Activated T-cell treated with anti-CD3 and anti-CD28 coated beads, Interleukin-2, amount 50 U/mL, for 24 hours (primary cell): ENCODE measurements at regions not wholly inside any gene's neighbourhood (a gene's known extent, or its start where the extent isn't known, plus 50 kb on each side); places are given as distances from the start of the nearest gene placed in this dataset.
"Not testable (repeated sequence)": the region's sequence is repeated elsewhere in the genome, so short reads cannot be mapped to it uniquely, and the experiment has no call there.

Experiments used
- DNase-seq: peaks from one replicate; pipeline ENCODE4 v3.0.0-alpha.2; 2020
- H3K27ac Mint-ChIP-seq: 2 replicates; pipeline ENCODE4 v1.8.0; 2020; ENCODE audit warnings: mild to moderate bottlenecking, mixed read lengths
- H3K27me3 Mint-ChIP-seq: 2 replicates; pipeline ENCODE4 v1.8.0; 2020; ENCODE audit warnings: mixed read lengths
- H3K36me3 Mint-ChIP-seq: 2 replicates; pipeline ENCODE4 v1.8.0; 2020; ENCODE audit warnings: low read depth, mixed read lengths
- H3K4me1 Mint-ChIP-seq: 2 replicates; pipeline ENCODE4 v1.8.0; 2020; ENCODE audit warnings: low read depth, mixed read lengths
- H3K4me3 Mint-ChIP-seq: 2 replicates; pipeline ENCODE4 v1.8.0; 2020; ENCODE audit warnings: mild to moderate bottlenecking, moderate library complexity, mixed read lengths
- H3K9me3 Mint-ChIP-seq: 2 replicates; pipeline ENCODE4 v1.8.0; 2020; ENCODE audit warnings: mixed read lengths

- peaks cover 4% of the 10 kb centered on the region for H3K4me1 Mint-ChIP-seq
- H3K36me3 Mint-ChIP-seq, result no peaks in the 10 kb centered on the region
- H3K27ac Mint-ChIP-seq, result no peak overlapping the region
- H3K9me3 Mint-ChIP-seq, result no peaks in the 10 kb centered on the region
- H3K4me3 Mint-ChIP-seq, result no peak overlapping the region
- peak; percentile 48 for DNase-seq
- no peaks in the 10 kb centered on the region for H3K27me3 Mint-ChIP-seq
These were observed 100.1 kb downstream of the EIF4E start for GRCh38 chr4:98828801-98829200.

DNA sequence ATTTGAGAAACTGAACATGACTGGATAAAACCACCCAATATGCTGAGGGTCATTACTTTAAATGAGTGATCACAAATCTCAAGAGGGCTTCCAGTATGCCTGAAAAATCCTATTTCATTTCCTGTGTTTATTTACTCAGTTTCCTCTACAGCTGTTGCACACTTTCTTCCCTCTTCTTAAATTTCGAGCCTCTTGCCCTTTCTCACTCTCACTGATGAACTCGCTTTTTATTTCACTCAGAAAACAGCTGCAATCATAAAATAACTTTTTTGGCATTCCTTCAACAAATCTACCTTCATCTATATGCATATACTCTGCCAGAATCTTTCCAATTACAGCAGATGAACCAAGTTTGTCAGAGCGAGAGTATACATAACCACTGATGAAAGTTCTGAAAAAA is 101.3 kb downstream of the EIF4E start:
- H3K4me3 Mint-ChIP-seq, result no peak overlapping the region
- H3K9me3 Mint-ChIP-seq, result no peaks in the 10 kb centered on the region
- no peaks in the 10 kb centered on the region for H3K36me3 Mint-ChIP-seq
- H3K27ac Mint-ChIP-seq, result no peak overlapping the region
- no peaks in the 10 kb centered on the region for H3K27me3 Mint-ChIP-seq
- DNase-seq, result no peak
- peaks cover 4% of the 10 kb centered on the region for H3K4me1 Mint-ChIP-seq

- Mint-ChIP-seq H3K27ac (no peak overlapping the region), H3K9me3 (no peaks in the 10 kb centered on the region), H3K4me3 (no peak overlapping the region), H3K36me3 (no peaks in the 10 kb centered on the region), H3K4me1 (peaks cover 5% of the 10 kb centered on the region), H3K27me3 (no peaks in the 10 kb centered on the region)
- no peak for DNase-seq
These were observed 106.8 kb downstream of the EIF4E start for GRCh38 chr4:98822144-98822543.

DNA sequence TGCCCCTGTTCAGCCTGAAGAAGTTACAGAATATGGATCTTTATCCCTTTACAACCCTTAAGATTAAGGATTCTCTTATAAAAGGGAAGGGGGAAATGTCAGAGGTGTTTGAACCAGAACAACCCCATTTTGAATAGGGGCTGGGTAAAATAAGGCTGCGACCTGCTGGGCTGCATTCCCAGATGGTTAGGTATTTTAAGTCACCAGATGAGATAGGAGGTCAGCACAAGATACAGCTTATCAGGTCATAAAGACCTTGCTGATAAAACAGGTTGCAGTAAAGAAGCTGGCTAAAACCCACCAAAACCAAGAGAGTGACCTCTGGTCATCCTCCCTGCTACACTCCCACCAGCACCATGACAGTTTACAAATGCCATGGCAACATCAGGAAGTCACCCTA is 110.8 kb downstream of the EIF4E start:
- H3K27ac Mint-ChIP-seq, H3K36me3 Mint-ChIP-seq, H3K27me3 Mint-ChIP-seq, H3K4me3 Mint-ChIP-seq, DNase-seq, H3K9me3 Mint-ChIP-seq, H3K4me1 Mint-ChIP-seq: not testable (repeated sequence)

GRCh38 chr4:98816816-98817215 is 112.1 kb downstream of the EIF4E start:
- H3K36me3 Mint-ChIP-seq, result no peaks in the 10 kb centered on the region
- peaks cover 5% of the 10 kb centered on the region for H3K4me1 Mint-ChIP-seq
- H3K9me3 Mint-ChIP-seq, result peaks cover 5% of the 10 kb centered on the region
- no peak overlapping the region for H3K27ac Mint-ChIP-seq
- no peak for DNase-seq
- H3K27me3 Mint-ChIP-seq, result no peaks in the 10 kb centered on the region
- H3K4me3 Mint-ChIP-seq, result no peak overlapping the region

- H3K4me1 Mint-ChIP-seq, result peaks cover 3% of the 10 kb centered on the region
- peaks cover 5% of the 10 kb centered on the region for H3K9me3 Mint-ChIP-seq
- H3K36me3 Mint-ChIP-seq, result no peaks in the 10 kb centered on the region
- DNase-seq, result no peak
- no peak overlapping the region for H3K27ac Mint-ChIP-seq
- no peak overlapping the region for H3K4me3 Mint-ChIP-seq
- no peaks in the 10 kb centered on the region for H3K27me3 Mint-ChIP-seq
These were observed 112.5 kb downstream of the EIF4E start for GRCh38 chr4:98816386-98816785.

DNA sequence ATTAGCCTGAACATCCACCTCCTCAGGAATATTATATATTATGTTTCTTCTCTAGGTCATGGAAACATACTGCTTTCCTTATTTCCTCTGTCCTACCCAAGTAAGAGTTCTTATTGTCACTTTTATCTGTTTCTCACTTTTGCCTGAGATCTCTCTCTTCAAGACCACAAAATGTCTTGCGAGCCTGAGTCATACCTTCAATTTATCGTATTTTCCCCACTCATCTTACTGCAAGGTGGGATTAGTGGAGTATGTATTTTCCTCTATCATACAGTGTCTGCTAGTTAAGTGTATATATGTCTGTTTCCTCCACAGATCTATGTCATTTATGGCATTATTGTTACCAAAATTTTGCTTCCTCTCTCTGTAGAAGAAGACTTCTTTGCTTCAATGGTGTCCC is 124.5 kb downstream of the EIF4E start:
- no peaks in the 10 kb centered on the region for H3K27me3 Mint-ChIP-seq
- no peaks in the 10 kb centered on the region for H3K9me3 Mint-ChIP-seq
- H3K36me3 Mint-ChIP-seq, result no peaks in the 10 kb centered on the region
- no peak overlapping the region for H3K4me3 Mint-ChIP-seq
- no peak for DNase-seq
- peaks cover 22% of the 10 kb centered on the region for H3K4me1 Mint-ChIP-seq
- H3K27ac Mint-ChIP-seq, result no peak overlapping the region

- no peak for DNase-seq
- Mint-ChIP-seq H3K9me3 (no peaks in the 10 kb centered on the region), H3K4me1 (peaks cover 22% of the 10 kb centered on the region), H3K27me3 (no peaks in the 10 kb centered on the region), H3K4me3 (no peak overlapping the region), H3K27ac (no peak overlapping the region), H3K36me3 (no peaks in the 10 kb centered on the region)
These were observed 125.7 kb downstream of the EIF4E start for GRCh38 chr4:98803251-98803650.

GRCh38 chr4:98802770-98803198 is 126.1 kb downstream of the EIF4E start:
- DNase-seq, result no peak
- Mint-ChIP-seq H3K27ac (no peak overlapping the region), H3K4me1 (peaks cover 22% of the 10 kb centered on the region), H3K27me3 (no peaks in the 10 kb centered on the region), H3K4me3 (no peak overlapping the region), H3K36me3 (no peaks in the 10 kb centered on the region), H3K9me3 (no peaks in the 10 kb centered on the region)

- H3K4me3 Mint-ChIP-seq, result no peak overlapping the region
- no peaks in the 10 kb centered on the region for H3K9me3 Mint-ChIP-seq
- H3K27me3 Mint-ChIP-seq, result no peaks in the 10 kb centered on the region
- H3K4me1 Mint-ChIP-seq, result peaks cover 22% of the 10 kb centered on the region
- no peaks in the 10 kb centered on the region for H3K36me3 Mint-ChIP-seq
- DNase-seq, result no peak
- H3K27ac Mint-ChIP-seq, result no peak overlapping the region
These were observed 127.6 kb downstream of the EIF4E start for GRCh38 chr4:98801259-98801725.

DNA sequence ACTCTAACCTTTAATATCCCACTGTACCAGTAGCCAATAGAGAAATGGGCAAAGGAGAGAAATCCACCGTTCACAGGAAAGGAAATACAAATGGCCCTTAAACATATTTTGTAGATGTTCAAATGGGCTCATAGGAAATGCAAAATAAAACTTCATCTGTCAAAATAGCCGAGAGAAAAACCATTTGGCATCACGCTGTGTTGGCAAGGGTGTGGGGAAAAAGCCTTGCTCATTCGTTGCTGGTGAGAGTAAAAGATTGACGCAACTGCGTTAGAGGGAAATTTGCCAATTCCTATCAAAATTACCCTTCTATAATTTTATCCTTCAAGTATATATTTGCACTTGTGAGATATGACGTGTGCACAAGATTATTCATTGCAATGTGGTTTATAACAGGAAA is 131.9 kb downstream of the EIF4E start:
- DNase-seq, result no peak
- no peaks in the 10 kb centered on the region for H3K9me3 Mint-ChIP-seq
- H3K4me3 Mint-ChIP-seq, result no peak overlapping the region
- H3K27ac Mint-ChIP-seq, result no peak overlapping the region
- H3K36me3 Mint-ChIP-seq, result no peaks in the 10 kb centered on the region
- peaks cover 23% of the 10 kb centered on the region for H3K4me1 Mint-ChIP-seq
- H3K27me3 Mint-ChIP-seq, result no peaks in the 10 kb centered on the region

DNA sequence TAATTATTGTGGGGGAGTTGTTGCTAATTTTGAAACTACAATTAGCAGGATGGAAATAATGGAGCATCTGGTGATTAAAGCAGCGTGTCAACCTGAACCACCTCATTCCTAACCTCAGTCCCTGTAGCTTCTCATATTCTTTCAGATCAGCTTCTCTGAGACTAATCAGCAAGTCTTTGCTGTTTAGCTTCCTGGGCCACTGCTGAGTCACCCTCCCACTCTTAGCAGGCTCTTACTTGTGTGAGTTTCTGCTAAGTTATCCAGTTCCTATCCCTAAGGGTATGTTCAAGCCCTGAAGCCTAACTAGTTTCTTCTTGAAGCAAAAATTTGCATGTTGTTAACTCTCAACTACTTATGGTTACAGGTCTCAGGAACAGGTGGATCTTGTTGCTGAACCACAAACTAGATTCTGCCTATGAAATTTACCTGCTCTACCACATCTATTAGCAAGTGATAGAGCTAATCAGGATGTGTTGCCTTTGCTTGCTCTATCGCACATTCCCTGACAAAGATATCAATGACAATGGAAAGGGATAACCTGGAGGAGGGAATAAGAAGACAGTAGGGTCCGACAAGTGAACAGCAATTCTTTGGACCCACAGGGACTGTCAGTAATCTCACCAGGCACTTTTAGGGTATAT is 134.2 kb downstream of the EIF4E start:
- H3K4me1 Mint-ChIP-seq, result peaks cover 27% of the 10 kb centered on the region
- peak overlapping the region; percentile 72 for H3K27ac Mint-ChIP-seq

GRCh38 chr4:98793658-98794057 is 135.2 kb upstream of the TSPAN5 start:
- no peaks in the 10 kb centered on the region for H3K9me3 Mint-ChIP-seq

More for the DNA sequence above, 134.2 kb downstream of the EIF4E start:
- peak; percentile 54 for DNase-seq
- no peaks in the 10 kb centered on the region for H3K36me3 Mint-ChIP-seq
- no peaks in the 10 kb centered on the region for H3K27me3 Mint-ChIP-seq
- H3K4me3 Mint-ChIP-seq, result no peak overlapping the region
- no peaks in the 10 kb centered on the region for H3K9me3 Mint-ChIP-seq

DNA sequence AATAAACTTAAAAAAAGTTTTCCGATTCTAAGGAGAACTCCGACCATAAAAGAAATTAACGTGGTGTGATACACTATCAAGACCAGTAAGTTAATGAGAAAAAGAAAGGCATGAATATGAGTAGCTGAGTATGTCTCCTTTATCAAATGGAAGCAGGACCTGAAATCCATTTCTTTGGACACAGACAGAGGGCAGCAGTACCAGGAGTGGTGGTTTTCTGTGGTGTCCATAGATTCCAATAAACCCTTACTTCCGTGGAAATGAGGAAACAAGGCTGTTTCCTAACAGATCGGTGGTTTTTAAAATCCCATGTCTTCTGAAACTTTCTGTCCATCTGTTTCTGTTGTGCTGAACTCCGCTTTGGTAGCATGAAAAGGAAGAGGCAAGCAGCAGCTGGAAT is 128.5 kb upstream of the TSPAN5 start:
- Mint-ChIP-seq H3K36me3 (no peaks in the 10 kb centered on the region), H3K27ac (no peak overlapping the region), H3K9me3 (no peaks in the 10 kb centered on the region), H3K4me1 (peaks cover 4% of the 10 kb centered on the region), H3K4me3 (no peak overlapping the region), H3K27me3 (no peaks in the 10 kb centered on the region)
- DNase-seq, result no peak

More at GRCh38 chr4:98793658-98794057, 135.2 kb upstream of the TSPAN5 start:
- H3K4me1 Mint-ChIP-seq, result peaks cover 27% of the 10 kb centered on the region
- no peaks in the 10 kb centered on the region for H3K27me3 Mint-ChIP-seq
- H3K4me3 Mint-ChIP-seq, result no peak overlapping the region
- H3K27ac Mint-ChIP-seq, result no peak overlapping the region
- H3K36me3 Mint-ChIP-seq, result no peaks in the 10 kb centered on the region
- DNase-seq, result no peak

GRCh38 chr4:98784947-98785706 is 126.7 kb upstream of the TSPAN5 start:
- no peak for DNase-seq
- no peaks in the 10 kb centered on the region for H3K9me3 Mint-ChIP-seq

More at GRCh38 chr4:98784947-98785706, 126.7 kb upstream of the TSPAN5 start:
- Mint-ChIP-seq H3K4me1 (no peaks in the 10 kb centered on the region), H3K27me3 (no peaks in the 10 kb centered on the region), H3K27ac (no peak overlapping the region), H3K36me3 (no peaks in the 10 kb centered on the region), H3K4me3 (no peak overlapping the region)
